A549 (cell line): ENCODE measurements at regions not wholly inside any gene's neighbourhood (a gene's known extent, or its start where the extent isn't known, plus 50 kb on each side); places are given as distances from the start of the nearest gene placed in this dataset.

Experiments
- ATAC-seq, 2 experiments: fragments of 200-7000 bp in 1 of 2; fragments of >200 bp in 1 of 2; cut with Nextera tagmentation in 1 of 2; cut with Tn5 transposase in 1 of 2; 3 replicates each; pipeline versions ENCODE4 v1.8.0 to v1.9.1; 2018 to 2020; ENCODE audit warnings: mild to moderate bottlenecking in 1 of 2, moderate library complexity in 1 of 2
- CTCF ChIA-PET: fragments of 300-600 bp; sonication (Branson Sonifier 250); formaldehyde crosslinking; extraction: SDS; loops from one replicate; lab custom pipeline; 2021; ENCODE audit warnings: antibody characterized with exemption, inconsistent platforms; lab: Yijun Ruan, JAX
- POLR2A ChIA-PET: fragments of 350-600 bp; formaldehyde crosslinking; extraction: SDS; loops from one replicate; lab custom pipeline; 2021; ENCODE audit warnings: antibody characterized with exemption, inconsistent platforms; lab: Yijun Ruan, JAX
- DNase-seq, 2 experiments: peaks; one replicate each; pipeline versions ENCODE4 v3.0.0 to v3.0.0-alpha.2; 2011 to 2016; ENCODE audit warnings: low read depth in 1 of 2, low spot score in 1 of 2
- FAIRE-seq: peaks from 2 replicates; lab custom pipeline; 2011; peaks lifted over from hg19 to GRCh38; lab: Jason Lieb, UNC
- H3K27ac ChIP-seq, 2 experiments: fragments of >200 bp; sonication (Bioruptor Twin); formaldehyde crosslinking; 3 replicates each; pipeline ENCODE4 v1.5.1; 2016 to 2017
- H3K4me1 ChIP-seq: fragments of >200 bp; sonication (Bioruptor Twin); formaldehyde crosslinking; 3 replicates; pipeline ENCODE4 v1.6.1; 2016
- H3K4me2 ChIP-seq: fragments of >200 bp; sonication (Bioruptor Twin); formaldehyde crosslinking; 3 replicates; pipeline ENCODE4 v1.6.1; 2016
- H3K4me3 ChIP-seq: fragments of >200 bp; sonication (Bioruptor Twin); formaldehyde crosslinking; 3 replicates; pipeline ENCODE4 v1.5.1; 2016
- H3K9me3 ChIP-seq: fragments of >200 bp; sonication (Bioruptor Twin); formaldehyde crosslinking; 3 replicates; pipeline ENCODE4 v1.6.1; 2016
- EHMT2 ChIP-seq: fragments of 200-600 bp; sonication (generic); IDR thresholded peaks from 2 replicates; pipeline ENCODE4 v1.6.1; 2016; ENCODE audit warnings: antibody characterized with exemption, low read depth, mild to moderate bottlenecking, moderate library complexity
- ESRRA ChIP-seq: fragments of 150-350 bp; IDR thresholded peaks from 2 replicates; pipeline ENCODE4 v1.6.1; 2014; ENCODE audit warnings: mild to moderate bottlenecking, low read length, borderline replicate concordance
- GATA3 ChIP-seq: IDR thresholded peaks from 2 replicates; pipeline ENCODE4 v1.6.1; 2012; ENCODE audit warnings: borderline replicate concordance
- HDAC2 ChIP-seq: fragments of 200-600 bp; sonication (generic); IDR thresholded peaks from 2 replicates; pipeline ENCODE4 v1.6.1; 2016
- HOXA7 ChIP-seq: fragments of 250-450 bp; sonication (Bioruptor Pico); IDR thresholded peaks from 2 replicates; pipeline ENCODE4 v1.5.0; 2020; ENCODE audit warnings: mild to moderate bottlenecking, moderate library complexity
- HOXB13 ChIP-seq: fragments of 250-450 bp; sonication (Bioruptor Pico); IDR thresholded peaks from 2 replicates; pipeline ENCODE4 v1.5.0; 2020; ENCODE audit warnings: low read depth, mild to moderate bottlenecking, moderate library complexity
- MAFK ChIP-seq: fragments of 450-650 bp; IDR thresholded peaks from 2 replicates; pipeline ENCODE4 v1.6.1; 2014; ENCODE audit not compliant: partially characterized antibody
- NFE2L2 ChIP-seq: fragments of 150-350 bp; conservative IDR thresholded peaks from 2 replicates; pipeline ENCODE4 v1.6.1; 2014; ENCODE audit warnings: low read length
- POLR2A ChIP-seq: IDR thresholded peaks from 2 replicates; pipeline ENCODE4 v1.6.1; 2012; ENCODE audit warnings: mild to moderate bottlenecking, low read length
- POLR2AphosphoS2 ChIP-seq: conservative IDR thresholded peaks from 2 replicates; pipeline ENCODE4 v1.6.1; 2012; ENCODE audit warnings: low read length, improper control_type of control experiment, inconsistent platforms
- RAD21 ChIP-seq, 2 experiments: fragments of >200 bp in 1 of 2; sonication (Bioruptor Twin) in 1 of 2; formaldehyde crosslinking in 1 of 2; IDR thresholded peaks in 1 of 2; conservative IDR thresholded peaks in 1 of 2; 2 replicates in 1 of 2; 3 replicates in 1 of 2; pipeline ENCODE4 v1.6.1; 2012 to 2018; ENCODE audit warnings: inconsistent platforms in 1 of 2
- RARB ChIP-seq: fragments of 250-450 bp; sonication (Bioruptor Pico); IDR thresholded peaks from 2 replicates; pipeline ENCODE4 v1.8.0; 2021; ENCODE audit warnings: mild to moderate bottlenecking, moderate library complexity
- RCOR1 ChIP-seq: fragments of 150-350 bp; IDR thresholded peaks from 2 replicates; pipeline ENCODE4 v1.6.1; 2014; ENCODE audit warnings: antibody characterized with exemption, low read length, low read depth
- TP53 ChIP-seq: fragments of 250-450 bp; sonication (Bioruptor Pico); IDR thresholded peaks from 2 replicates; pipeline ENCODE4 v1.5.0; 2021; ENCODE audit warnings: mild to moderate bottlenecking, moderate library complexity
- ZC3H11A ChIP-seq: fragments of 450-650 bp; IDR thresholded peaks from 2 replicates; pipeline ENCODE4 v1.6.1; 2014; ENCODE audit warnings: antibody characterized with exemption, mild to moderate bottlenecking
- ZFP36 ChIP-seq: fragments of 450-650 bp; IDR thresholded peaks from 2 replicates; pipeline ENCODE4 v1.6.1; 2014; ENCODE audit warnings: borderline replicate concordance; ENCODE audit not compliant: partially characterized antibody
- WGBS: methylation state at CpG from one replicate; pipeline ENCODE4 v1.1.6; 2017; ENCODE audit errors: missing lambda C conversion rate; 5-methylcytosine and 5-hydroxymethylcytosine counted together
- TF ChIP-seq, protein P1 (sequence below): fragments of 250-450 bp; sonication (Bioruptor Pico); IDR thresholded peaks from 2 replicates; pipeline ENCODE4 v1.5.0; 2021; ENCODE audit warnings: mild to moderate bottlenecking, moderate library complexity, borderline replicate concordance
- TF ChIP-seq, protein P2 (sequence below): fragments of 250-450 bp; sonication (Bioruptor Pico); IDR thresholded peaks from 2 replicates; pipeline ENCODE4 v1.5.0; 2020; ENCODE audit warnings: low read depth, mild to moderate bottlenecking, moderate library complexity
- TF ChIP-seq, protein P3 (sequence below): IDR thresholded peaks from 2 replicates; pipeline ENCODE4 v1.6.1; 2012

DNA sequence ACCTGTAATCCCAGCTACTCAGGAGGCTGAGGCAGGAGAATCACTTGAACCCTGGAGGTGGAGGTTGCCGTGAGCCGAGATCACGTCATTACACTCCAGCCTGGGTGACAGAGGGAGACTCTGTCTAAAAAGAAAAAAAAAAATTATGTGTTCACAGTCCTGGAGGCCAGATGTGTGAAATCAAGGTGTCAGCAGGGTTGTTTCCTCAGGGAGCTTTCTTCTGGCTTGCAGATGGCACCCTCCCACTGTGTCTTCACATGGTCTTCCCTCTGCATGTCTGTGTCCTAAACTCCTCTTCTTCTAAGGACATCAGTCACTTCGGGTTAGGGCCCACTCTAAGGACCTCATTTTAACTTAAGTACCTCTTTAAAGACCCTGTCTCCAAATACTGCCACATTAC lies 56.1 kb upstream of the UBE2E1 start:
- ChIA-PET CTCF (no interaction called here), POLR2A (no interaction called here)
- Histone ChIP-seq H3K27ac (peak overlapping the region; percentile 53 to 78; a peak in 5 of 6 replicates), H3K9me3 (no peaks in the 10 kb centered on the region), H3K4me1 (peaks cover 48% of the 10 kb centered on the region), H3K4me3 (no peak overlapping the region), H3K4me2 (peak overlapping the region; percentile 58)
- FAIRE-seq = no peak
- DNase-seq = no peak
- WGBS = 80% methylated on average over 4 of the region's 4 CpGs
- no peak for ATAC-seq
- TF ChIP-seq TP53 (CRISPR knock-in tag) (no peak), MAFK (no peak), ESRRA (no peak), HDAC2 (no peak), HOXA7 (no peak), EHMT2 (no peak), ZFP36 (no peak), HOXB13 (CRISPR knock-in tag) (no peak)
- TF ChIP-seq, protein P1, sequence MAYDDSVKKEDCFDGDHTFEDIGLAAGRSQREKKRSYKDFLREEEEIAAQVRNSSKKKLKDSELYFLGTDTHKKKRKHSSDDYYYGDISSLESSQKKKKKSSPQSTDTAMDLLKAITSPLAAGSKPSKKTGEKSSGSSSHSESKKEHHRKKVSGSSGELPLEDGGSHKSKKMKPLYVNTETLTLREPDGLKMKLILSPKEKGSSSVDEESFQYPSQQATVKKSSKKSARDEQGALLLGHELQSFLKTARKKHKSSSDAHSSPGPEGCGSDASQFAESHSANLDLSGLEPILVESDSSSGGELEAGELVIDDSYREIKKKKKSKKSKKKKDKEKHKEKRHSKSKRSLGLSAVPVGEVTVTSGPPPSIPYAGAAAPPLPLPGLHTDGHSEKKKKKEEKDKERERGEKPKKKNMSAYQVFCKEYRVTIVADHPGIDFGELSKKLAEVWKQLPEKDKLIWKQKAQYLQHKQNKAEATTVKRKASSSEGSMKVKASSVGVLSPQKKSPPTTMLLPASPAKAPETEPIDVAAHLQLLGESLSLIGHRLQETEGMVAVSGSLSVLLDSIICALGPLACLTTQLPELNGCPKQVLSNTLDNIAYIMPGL (CRISPR knock-in tag) = no peak
- TF ChIP-seq, protein P2, sequence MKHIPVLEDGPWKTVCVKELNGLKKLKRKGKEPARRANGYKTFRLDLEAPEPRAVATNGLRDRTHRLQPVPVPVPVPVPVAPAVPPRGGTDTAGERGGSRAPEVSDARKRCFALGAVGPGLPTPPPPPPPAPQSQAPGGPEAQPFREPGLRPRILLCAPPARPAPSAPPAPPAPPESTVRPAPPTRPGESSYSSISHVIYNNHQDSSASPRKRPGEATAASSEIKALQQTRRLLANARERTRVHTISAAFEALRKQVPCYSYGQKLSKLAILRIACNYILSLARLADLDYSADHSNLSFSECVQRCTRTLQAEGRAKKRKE (CRISPR knock-in tag) = no peak
- TF ChIP-seq, protein P3, sequence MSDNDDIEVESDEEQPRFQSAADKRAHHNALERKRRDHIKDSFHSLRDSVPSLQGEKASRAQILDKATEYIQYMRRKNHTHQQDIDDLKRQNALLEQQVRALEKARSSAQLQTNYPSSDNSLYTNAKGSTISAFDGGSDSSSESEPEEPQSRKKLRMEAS = no peak
- TF ChIP-seq, all 56 proteins: peak for 0

DNA sequence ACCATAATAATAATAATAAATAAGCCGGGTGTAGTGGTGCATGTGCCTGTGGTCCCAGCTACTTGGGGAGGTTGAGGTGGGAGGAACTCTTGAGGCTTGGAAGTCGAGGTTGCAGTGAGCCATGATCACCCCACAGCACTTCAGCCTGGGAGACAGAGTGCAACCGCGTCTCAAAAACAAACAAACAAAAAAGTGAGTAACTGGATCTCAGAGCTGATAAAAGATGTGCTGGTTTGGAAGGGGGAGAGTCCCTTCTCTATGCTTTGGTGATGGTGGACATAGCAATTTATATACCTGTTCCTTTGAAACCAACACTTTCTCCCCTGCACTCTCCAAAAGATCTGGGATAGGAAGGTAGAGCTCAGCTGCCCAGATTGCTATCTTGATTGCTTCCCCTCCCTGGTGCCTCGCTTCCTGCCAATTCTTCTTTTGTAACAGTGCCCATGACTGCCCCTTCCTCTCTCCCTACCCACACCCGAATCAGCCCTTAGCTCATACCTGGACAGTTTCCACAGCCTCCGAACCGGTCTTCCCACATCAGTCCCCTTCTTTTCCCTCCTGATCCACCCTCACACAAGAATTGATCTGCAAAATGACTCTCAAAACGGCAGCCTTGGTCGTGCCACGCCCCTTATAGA lies 55.1 kb upstream of the UBE2E1 start:
- WGBS = 53% methylated on average over 11 of the region's 11 CpGs
- Histone ChIP-seq H3K4me3 (no peak overlapping the region), H3K4me1 (peaks cover 48% of the 10 kb centered on the region), H3K4me2 (peak overlapping the region; percentile 12), H3K9me3 (no peaks in the 10 kb centered on the region), H3K27ac (peak overlapping the region; percentile 26 to 78; a peak in 4 of 6 replicates)
- TF ChIP-seq ZFP36 (no peak), GATA3 (0 out of 2 replicates have a peak, but pooled peaks have one; percentile 19)
- ATAC-seq (peak; percentile 7 to 34; a peak in 4 of 6 replicates), DNase-seq (no peak), FAIRE-seq (no peak)
- ChIA-PET POLR2A (no interaction called here), CTCF (no interaction called here)

DNA sequence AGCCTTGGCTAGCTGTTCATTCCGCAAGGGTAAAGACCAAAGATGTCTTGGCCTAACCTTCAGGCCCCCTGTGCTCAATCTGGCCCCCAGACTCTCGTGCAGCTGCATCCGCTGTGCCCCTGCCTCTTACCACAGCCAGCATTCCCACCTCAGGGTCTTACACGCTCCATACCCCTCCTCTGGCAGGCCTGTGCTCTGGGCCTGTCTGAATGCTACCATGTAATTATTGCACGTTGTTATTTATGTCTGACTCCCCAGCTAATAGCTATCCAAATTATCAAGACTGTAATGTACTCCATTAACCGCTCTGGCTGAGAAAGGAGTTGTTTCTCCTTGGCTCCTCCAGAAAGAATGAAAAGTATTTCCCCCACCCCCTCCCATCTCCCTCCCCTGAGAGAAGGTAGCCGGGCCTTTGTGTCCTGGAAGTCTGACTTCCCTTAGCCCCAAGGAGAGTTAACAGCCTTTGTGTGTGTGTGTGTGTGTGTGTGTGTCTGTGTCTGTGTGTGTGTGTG lies 54.5 kb upstream of the UBE2E1 start:
- H3K9me3 ChIP-seq = no peaks in the 10 kb centered on the region
- peak overlapping the region; percentile 12 for H3K4me2 ChIP-seq
- CTCF ChIA-PET = no interaction called here
- peaks cover 48% of the 10 kb centered on the region for H3K4me1 ChIP-seq
- FAIRE-seq (no peak), DNase-seq (no peak), ATAC-seq (peak in 1 of 2 experiments; percentile 10; a peak in 1 of 6 replicates)
- no peak overlapping the region for H3K4me3 ChIP-seq
- POLR2A ChIA-PET = no interaction called here
- no peak for TF ChIP-seq NFE2L2
- TF ChIP-seq HOXA7 = no peak
- no peak for TF ChIP-seq EHMT2
- no peak for TF ChIP-seq RCOR1
- no peak for TF ChIP-seq HDAC2
- no peak for TF ChIP-seq RAD21 (conservative IDR thresholded peaks at IDR 0.05 in 1 of 2, IDR thresholded peaks at IDR 0.05 in 1 of 2)
- TF ChIP-seq GATA3 = no peak
- TF ChIP-seq ZC3H11A = no peak
- no peak for TF ChIP-seq POLR2AphosphoS2
- TF ChIP-seq POLR2A = no peak
- TF ChIP-seq RARB (CRISPR knock-in tag) = no peak
- peak overlapping the region; percentile 26 to 78; a peak in 4 of 6 replicates for H3K27ac ChIP-seq
- 62% methylated on average over 7 of the region's 7 CpGs for WGBS
